ENCODE measurements at regions not wholly inside any gene's neighbourhood (a gene's known extent, or its start where the extent isn't known, plus 50 kb on each side); places are given as distances from the start of the nearest gene placed in this dataset.

- TF ChIP-seq CTCF (conservative IDR thresholded peaks at IDR 0.05; ENCODE audit: low read length), result peak; percentile 28
- DNase-seq (ENCODE audit: low read depth), result peak; percentile 45
- no peak overlapping the region for H3K4me3 ChIP-seq (ENCODE audit: low read length)
These were observed 324.0 kb downstream of the TXNL1 start for GRCh38 chr18:56314396-56314795.

GRCh38 chr18:56312551-56313335, 325.6 kb downstream of the TXNL1 start:
- TF ChIP-seq CTCF (conservative IDR thresholded peaks at IDR 0.05; ENCODE audit: low read length), result no peak
- no peak for DNase-seq (ENCODE audit: low read depth)
- H3K4me3 ChIP-seq (ENCODE audit: low read length), result no peak overlapping the region

- no peak for DNase-seq (ENCODE audit: low read depth)
- no peak for TF ChIP-seq CTCF (conservative IDR thresholded peaks at IDR 0.05; ENCODE audit: low read length)
- H3K4me3 ChIP-seq (ENCODE audit: low read length), result no peak overlapping the region
These were observed 329.3 kb downstream of the TXNL1 start for GRCh38 chr18:56309104-56309503.

- no peak overlapping the region for H3K4me3 ChIP-seq (ENCODE audit: low read length)
- TF ChIP-seq CTCF (conservative IDR thresholded peaks at IDR 0.05; ENCODE audit: low read length), result no peak
- no peak for DNase-seq (ENCODE audit: low read depth)
These were observed 330.8 kb downstream of the TXNL1 start for GRCh38 chr18:56307354-56308170.

GRCh38 chr18:56306797-56307196, 331.6 kb downstream of the TXNL1 start:
- no peak overlapping the region for H3K4me3 ChIP-seq (ENCODE audit: low read length)
- TF ChIP-seq CTCF (conservative IDR thresholded peaks at IDR 0.05; ENCODE audit: low read length), result no peak
- DNase-seq (ENCODE audit: low read depth), result no peak

GRCh38 chr18:56305583-56305982, 332.8 kb downstream of the TXNL1 start:
- TF ChIP-seq CTCF (conservative IDR thresholded peaks at IDR 0.05; ENCODE audit: low read length), result no peak
- peak; percentile 78 for DNase-seq (ENCODE audit: low read depth)
- H3K4me3 ChIP-seq (ENCODE audit: low read length), result no peak overlapping the region
